ENCODE measurements at regions not wholly inside any gene's neighbourhood (a gene's known extent, or its start where the extent isn't known, plus 50 kb on each side); places are given as distances from the start of the nearest gene placed in this dataset.

DNA sequence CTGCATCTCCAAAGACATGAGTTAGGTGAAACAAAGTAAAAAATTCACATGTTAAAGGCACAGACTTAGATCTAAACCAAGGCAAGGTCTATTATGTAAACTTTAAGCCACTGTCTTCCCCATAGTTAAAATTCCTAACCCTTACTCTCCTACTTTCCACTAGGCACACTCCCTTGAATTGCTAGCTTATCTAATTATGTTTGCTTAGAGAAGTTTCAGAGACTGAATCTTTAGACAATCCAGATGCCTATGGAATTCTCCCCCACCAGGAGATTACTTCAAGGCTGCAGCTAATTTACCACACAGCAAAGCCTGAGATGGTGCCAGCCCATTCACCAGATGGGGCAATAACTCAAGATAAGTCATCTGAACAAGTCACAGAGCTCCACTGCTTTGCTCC, 803.1 kb upstream of the COX7C start:
- no peak overlapping the region for H3K27ac ChIP-seq (ENCODE audit: low read length)

DNA sequence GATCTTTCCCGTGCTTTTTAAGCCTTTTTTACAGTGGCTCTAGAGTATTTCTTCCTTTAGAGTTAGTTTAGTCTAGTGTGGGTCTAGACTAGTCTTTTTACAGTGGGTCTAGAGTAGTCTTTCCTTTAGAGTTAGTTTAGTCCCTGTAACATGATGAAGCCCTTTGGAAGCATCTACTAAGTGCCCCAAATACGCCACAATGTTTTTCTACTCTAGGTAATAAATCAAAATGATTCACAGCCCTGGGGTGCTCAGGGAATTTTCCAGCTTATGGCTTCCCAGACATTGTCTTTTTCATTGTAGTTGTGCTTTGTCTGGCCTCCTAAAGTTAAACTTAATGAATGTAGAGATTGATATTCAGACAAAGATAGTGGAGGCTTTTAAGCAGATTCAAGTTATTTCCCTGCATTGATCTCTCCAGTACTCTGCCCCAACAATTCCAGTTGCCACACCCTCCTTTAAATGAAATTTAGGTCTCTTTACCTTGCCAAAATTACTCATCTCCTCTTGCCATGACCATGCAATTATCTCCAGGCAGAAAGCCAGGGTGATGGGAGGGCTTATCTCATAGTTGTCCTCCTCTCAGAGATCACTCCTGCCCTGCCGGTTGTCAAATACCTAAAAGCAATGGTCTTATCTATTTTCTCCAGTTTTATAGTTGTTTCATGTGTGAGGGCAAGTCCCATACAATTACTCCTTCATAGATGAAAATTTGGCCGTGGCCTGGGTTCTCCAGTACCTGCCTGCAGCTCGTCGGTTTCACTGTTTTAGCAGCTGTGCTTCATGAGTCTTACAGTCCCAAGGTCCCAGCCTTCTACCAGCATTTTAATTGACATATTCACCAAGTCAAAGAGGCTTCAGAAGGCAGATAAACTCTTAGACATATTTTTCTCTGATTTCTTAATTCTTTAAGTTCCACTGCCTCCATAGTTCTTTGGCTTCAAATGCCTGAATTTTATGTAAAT, 794.0 kb upstream of the COX7C start:
- H4K20me1 ChIP-seq (ENCODE audit: insufficient read depth), result no peaks in the 10 kb centered on the region
- no peaks in the 10 kb centered on the region for H3K9me2 ChIP-seq (ENCODE audit: insufficient read depth, low read length)
- H3K9ac ChIP-seq (ENCODE audit: low read length), result no peak overlapping the region
- no peaks in the 10 kb centered on the region for H3K9me3 ChIP-seq (ENCODE audit: low read length)
- no peaks in the 10 kb centered on the region for H3F3A ChIP-seq (ENCODE audit: insufficient read depth, low read length, poor library complexity, severe bottlenecking)
- TF ChIP-seq TAF1 (IDR thresholded peaks at IDR 0.05; ENCODE audit: low read depth) (no peak), EZH2 (IDR thresholded peaks at IDR 0.05; ENCODE audit: borderline replicate concordance, insufficient read depth, low read length, poor library complexity, severe bottlenecking) (no peak)
- no peak overlapping the region for H3K4me2 ChIP-seq (ENCODE audit: low read length)
- H3K79me2 ChIP-seq (replicated peaks; ENCODE audit: insufficient read depth, low read length), result no peaks in the 10 kb centered on the region
- no peak overlapping the region for H2AFZ ChIP-seq (ENCODE audit: low read depth, low read length)
- H3K4me3 ChIP-seq (ENCODE audit: low read length), result no peak overlapping the region
- H3K27ac ChIP-seq (ENCODE audit: low read length), result no peak overlapping the region
- H3K36me3 ChIP-seq (ENCODE audit: insufficient read depth, low read length), result no peaks in the 10 kb centered on the region
- H3K27me3 ChIP-seq (ENCODE audit: insufficient read depth, low read depth, low read length), result no peaks in the 10 kb centered on the region

More for the DNA sequence above, 803.1 kb upstream of the COX7C start:
- H3K4me3 ChIP-seq (ENCODE audit: low read length), result no peak overlapping the region
- H3K9me2 ChIP-seq (ENCODE audit: insufficient read depth, low read length), result no peaks in the 10 kb centered on the region
- H3K9me3 ChIP-seq (ENCODE audit: low read length), result no peaks in the 10 kb centered on the region
- no peaks in the 10 kb centered on the region for H3K27me3 ChIP-seq (ENCODE audit: insufficient read depth, low read depth, low read length)
- H4K20me1 ChIP-seq (ENCODE audit: insufficient read depth), result no peaks in the 10 kb centered on the region
- no peak overlapping the region for H2AFZ ChIP-seq (ENCODE audit: low read depth, low read length)
- H3F3A ChIP-seq (ENCODE audit: insufficient read depth, low read length, poor library complexity, severe bottlenecking), result no peaks in the 10 kb centered on the region
- H3K79me2 ChIP-seq (replicated peaks; ENCODE audit: insufficient read depth, low read length), result no peaks in the 10 kb centered on the region
- no peaks in the 10 kb centered on the region for H3K36me3 ChIP-seq (ENCODE audit: insufficient read depth, low read length)
- H3K4me2 ChIP-seq (ENCODE audit: low read length), result no peak overlapping the region
- TF ChIP-seq TAF1 (IDR thresholded peaks at IDR 0.05; ENCODE audit: low read depth), result no peak
- no peak overlapping the region for H3K9ac ChIP-seq (ENCODE audit: low read length)

DNA sequence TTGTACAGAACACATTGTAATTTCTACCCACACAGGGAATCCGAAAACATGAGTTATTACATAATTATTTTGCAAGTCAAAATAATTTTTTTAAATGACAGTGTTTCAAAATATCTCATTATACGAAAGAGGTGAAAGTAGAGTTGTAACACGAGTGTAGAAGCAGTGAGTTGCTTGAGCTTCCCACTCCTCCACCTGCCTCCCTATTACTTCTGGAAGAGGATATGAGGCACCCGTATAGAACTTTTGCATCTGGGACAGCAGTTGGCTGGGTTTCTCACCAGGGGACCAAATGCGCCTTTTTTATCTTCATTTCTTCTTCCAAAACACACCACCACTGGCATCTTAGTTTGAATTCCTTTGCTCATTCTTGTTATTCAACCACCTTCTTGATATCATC, 779.0 kb upstream of the COX7C start:
- no peak for TF ChIP-seq RAD21 (conservative IDR thresholded peaks at IDR 0.05)

DNA sequence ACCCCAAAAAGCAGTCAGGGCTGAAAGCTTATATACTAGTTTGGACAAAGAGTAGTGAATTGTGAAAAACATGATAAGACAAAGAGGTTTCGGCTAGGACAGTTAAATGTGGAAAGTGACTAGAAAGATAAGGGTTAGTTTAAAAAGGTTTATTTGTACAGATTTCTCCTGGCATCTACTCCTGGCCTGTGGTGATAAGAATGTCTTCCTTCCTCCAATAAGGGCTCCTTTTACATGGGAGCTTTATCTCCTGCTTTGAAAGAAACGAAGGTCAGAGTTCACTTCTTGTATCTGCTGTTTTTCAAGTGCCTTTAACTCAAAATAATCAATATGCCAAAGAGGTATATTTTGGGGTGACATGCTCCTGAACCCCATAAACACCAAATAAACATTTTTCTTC, 776.1 kb upstream of the COX7C start:
- H3K4me3 ChIP-seq (ENCODE audit: low read length), result no peak overlapping the region
- H3K9ac ChIP-seq (ENCODE audit: low read length), result no peak overlapping the region
- H3K9me3 ChIP-seq (ENCODE audit: low read length), result no peaks in the 10 kb centered on the region
- no peaks in the 10 kb centered on the region for H3K9me2 ChIP-seq (ENCODE audit: insufficient read depth, low read length)
- TF ChIP-seq, protein P1, sequence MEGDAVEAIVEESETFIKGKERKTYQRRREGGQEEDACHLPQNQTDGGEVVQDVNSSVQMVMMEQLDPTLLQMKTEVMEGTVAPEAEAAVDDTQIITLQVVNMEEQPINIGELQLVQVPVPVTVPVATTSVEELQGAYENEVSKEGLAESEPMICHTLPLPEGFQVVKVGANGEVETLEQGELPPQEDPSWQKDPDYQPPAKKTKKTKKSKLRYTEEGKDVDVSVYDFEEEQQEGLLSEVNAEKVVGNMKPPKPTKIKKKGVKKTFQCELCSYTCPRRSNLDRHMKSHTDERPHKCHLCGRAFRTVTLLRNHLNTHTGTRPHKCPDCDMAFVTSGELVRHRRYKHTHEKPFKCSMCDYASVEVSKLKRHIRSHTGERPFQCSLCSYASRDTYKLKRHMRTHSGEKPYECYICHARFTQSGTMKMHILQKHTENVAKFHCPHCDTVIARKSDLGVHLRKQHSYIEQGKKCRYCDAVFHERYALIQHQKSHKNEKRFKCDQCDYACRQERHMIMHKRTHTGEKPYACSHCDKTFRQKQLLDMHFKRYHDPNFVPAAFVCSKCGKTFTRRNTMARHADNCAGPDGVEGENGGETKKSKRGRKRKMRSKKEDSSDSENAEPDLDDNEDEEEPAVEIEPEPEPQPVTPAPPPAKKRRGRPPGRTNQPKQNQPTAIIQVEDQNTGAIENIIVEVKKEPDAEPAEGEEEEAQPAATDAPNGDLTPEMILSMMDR (IDR thresholded peaks at IDR 0.05; ENCODE audit: poor library complexity, severe bottlenecking), result no peak
- TF ChIP-seq SMC3 (conservative IDR thresholded peaks at IDR 0.05; ENCODE audit: poor library complexity) (no peak), RAD21 (conservative IDR thresholded peaks at IDR 0.05) (no peak), TAF1 (IDR thresholded peaks at IDR 0.05; ENCODE audit: low read depth) (no peak), EZH2 (IDR thresholded peaks at IDR 0.05; ENCODE audit: borderline replicate concordance, insufficient read depth, low read length, poor library complexity, severe bottlenecking) (no peak), EP300 (conservative IDR thresholded peaks at IDR 0.05; ENCODE audit: poor library complexity, severe bottlenecking) (no peak), POLR2AphosphoS5 (IDR thresholded peaks at IDR 0.05) (no peak), MXI1 (conservative IDR thresholded peaks at IDR 0.05; ENCODE audit: poor library complexity, severe bottlenecking) (no peak)
- TF ChIP-seq, protein P2, sequence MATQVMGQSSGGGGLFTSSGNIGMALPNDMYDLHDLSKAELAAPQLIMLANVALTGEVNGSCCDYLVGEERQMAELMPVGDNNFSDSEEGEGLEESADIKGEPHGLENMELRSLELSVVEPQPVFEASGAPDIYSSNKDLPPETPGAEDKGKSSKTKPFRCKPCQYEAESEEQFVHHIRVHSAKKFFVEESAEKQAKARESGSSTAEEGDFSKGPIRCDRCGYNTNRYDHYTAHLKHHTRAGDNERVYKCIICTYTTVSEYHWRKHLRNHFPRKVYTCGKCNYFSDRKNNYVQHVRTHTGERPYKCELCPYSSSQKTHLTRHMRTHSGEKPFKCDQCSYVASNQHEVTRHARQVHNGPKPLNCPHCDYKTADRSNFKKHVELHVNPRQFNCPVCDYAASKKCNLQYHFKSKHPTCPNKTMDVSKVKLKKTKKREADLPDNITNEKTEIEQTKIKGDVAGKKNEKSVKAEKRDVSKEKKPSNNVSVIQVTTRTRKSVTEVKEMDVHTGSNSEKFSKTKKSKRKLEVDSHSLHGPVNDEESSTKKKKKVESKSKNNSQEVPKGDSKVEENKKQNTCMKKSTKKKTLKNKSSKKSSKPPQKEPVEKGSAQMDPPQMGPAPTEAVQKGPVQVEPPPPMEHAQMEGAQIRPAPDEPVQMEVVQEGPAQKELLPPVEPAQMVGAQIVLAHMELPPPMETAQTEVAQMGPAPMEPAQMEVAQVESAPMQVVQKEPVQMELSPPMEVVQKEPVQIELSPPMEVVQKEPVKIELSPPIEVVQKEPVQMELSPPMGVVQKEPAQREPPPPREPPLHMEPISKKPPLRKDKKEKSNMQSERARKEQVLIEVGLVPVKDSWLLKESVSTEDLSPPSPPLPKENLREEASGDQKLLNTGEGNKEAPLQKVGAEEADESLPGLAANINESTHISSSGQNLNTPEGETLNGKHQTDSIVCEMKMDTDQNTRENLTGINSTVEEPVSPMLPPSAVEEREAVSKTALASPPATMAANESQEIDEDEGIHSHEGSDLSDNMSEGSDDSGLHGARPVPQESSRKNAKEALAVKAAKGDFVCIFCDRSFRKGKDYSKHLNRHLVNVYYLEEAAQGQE (IDR thresholded peaks at IDR 0.05; ENCODE audit: borderline replicate concordance), result no peak
- H3K36me3 ChIP-seq (ENCODE audit: insufficient read depth, low read length), result no peaks in the 10 kb centered on the region
- no peaks in the 10 kb centered on the region for H4K20me1 ChIP-seq (ENCODE audit: insufficient read depth)
- no peak overlapping the region for H2AFZ ChIP-seq (ENCODE audit: low read depth, low read length)
- no peak overlapping the region for H3K4me2 ChIP-seq (ENCODE audit: low read length)
- no peaks in the 10 kb centered on the region for H3K27me3 ChIP-seq (ENCODE audit: insufficient read depth, low read depth, low read length)
- H3F3A ChIP-seq (ENCODE audit: insufficient read depth, low read length, poor library complexity, severe bottlenecking), result no peaks in the 10 kb centered on the region
- no peaks in the 10 kb centered on the region for H3K79me2 ChIP-seq (replicated peaks; ENCODE audit: insufficient read depth, low read length)
- H3K27ac ChIP-seq (ENCODE audit: low read length), result no peak overlapping the region

More for the DNA sequence above, 779.0 kb upstream of the COX7C start:
- Histone ChIP-seq H3K9me3 (ENCODE audit: low read length) (no peaks in the 10 kb centered on the region), H3K9me2 (ENCODE audit: insufficient read depth, low read length) (no peaks in the 10 kb centered on the region), H3K27me3 (ENCODE audit: insufficient read depth, low read depth, low read length) (no peaks in the 10 kb centered on the region), H3K9ac (ENCODE audit: low read length) (no peak overlapping the region), H4K20me1 (ENCODE audit: insufficient read depth) (no peaks in the 10 kb centered on the region), H3F3A (ENCODE audit: insufficient read depth, low read length, poor library complexity, severe bottlenecking) (no peaks in the 10 kb centered on the region), H3K36me3 (ENCODE audit: insufficient read depth, low read length) (no peaks in the 10 kb centered on the region), H3K4me3 (ENCODE audit: low read length) (no peak overlapping the region), H3K4me2 (ENCODE audit: low read length) (no peak overlapping the region), H2AFZ (ENCODE audit: low read depth, low read length) (no peak overlapping the region), H3K79me2 (replicated peaks; ENCODE audit: insufficient read depth, low read length) (no peaks in the 10 kb centered on the region), H3K27ac (ENCODE audit: low read length) (no peak overlapping the region)

Data from neural cell (in vitro differentiated cells).